Mucosa of gallbladder (tissue), 1 donor: ENCODE measurements at regions not wholly inside any gene's neighbourhood (a gene's known extent, or its start where the extent isn't known, plus 50 kb on each side); places are given as distances from the start of the nearest gene placed in this dataset.

Experiments used
- DNase-seq: peaks from one replicate; pipeline ENCODE4 v3.0.0-alpha.2; 2020; ENCODE audit warnings: low spot score
- donor health status: DM: no; HTN: no; CAD: no.

GRCh38 chr2:100627330-100628300 is 64.8 kb downstream of the PDCL3 start:
- DNase-seq: no peak

DNA sequence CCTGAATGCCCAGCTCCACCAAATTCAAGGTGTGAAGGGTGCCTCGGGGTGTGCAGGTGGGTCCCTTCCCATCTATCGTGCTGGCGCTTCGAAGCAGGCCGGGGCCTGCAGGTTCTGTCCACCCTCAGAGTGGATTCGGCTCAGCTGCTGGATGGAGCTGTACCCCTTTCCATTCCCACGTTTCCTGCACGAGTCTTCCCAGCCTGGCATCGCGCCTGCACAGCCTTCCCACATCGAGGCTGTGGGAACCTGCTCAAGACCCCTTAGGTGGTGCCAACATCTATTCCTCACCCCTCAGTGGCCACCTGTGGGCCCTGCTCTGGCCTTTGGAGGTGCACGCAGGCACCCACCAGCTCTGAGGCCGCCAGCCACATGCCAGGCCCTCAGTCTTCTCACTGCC is 65.7 kb downstream of the PDCL3 start:
- DNase-seq: no peak

DNA sequence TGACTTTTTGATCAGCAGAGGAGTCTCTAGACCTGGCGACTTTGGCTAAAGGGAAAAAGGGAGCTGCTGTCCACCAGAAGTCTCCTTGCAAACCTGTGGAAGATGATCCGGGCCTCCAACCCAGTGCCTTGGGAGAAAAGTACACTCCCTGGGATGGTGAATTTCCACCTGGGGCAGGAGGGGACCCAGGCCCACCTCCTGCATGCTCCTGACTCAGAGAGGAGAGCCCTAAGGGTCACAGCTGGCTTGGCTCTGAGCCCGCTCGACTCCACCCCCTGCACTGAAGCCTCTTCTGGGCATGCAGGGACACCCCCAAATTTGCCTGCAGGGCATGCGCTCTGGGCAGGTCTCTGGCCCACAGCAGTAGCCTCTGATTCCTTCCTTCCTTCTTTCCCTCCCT is 66.5 kb downstream of the PDCL3 start:
- no peak for DNase-seq

GRCh38 chr2:100630473-100630977 is 67.7 kb downstream of the PDCL3 start:
- DNase-seq: no peak

DNA sequence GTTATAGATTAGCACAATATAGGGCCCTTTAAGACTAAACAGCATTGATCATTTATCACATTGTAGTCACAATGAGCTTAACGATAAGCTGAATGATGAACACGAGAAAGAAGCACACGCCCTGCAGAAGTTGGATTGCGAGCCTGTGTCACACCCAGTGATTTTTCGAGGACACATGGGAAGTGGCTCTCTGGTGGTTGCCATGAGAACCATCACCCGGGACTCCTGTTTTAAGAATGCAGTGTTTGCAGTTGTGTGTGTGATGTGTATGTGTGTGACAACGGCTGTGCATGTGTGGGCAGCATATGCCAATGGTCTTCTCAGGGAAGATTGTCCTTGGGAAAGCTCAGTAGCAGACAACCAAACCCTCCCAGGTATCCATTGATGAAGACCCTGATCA is 69.2 kb downstream of the PDCL3 start:
- no peak for DNase-seq

DNA sequence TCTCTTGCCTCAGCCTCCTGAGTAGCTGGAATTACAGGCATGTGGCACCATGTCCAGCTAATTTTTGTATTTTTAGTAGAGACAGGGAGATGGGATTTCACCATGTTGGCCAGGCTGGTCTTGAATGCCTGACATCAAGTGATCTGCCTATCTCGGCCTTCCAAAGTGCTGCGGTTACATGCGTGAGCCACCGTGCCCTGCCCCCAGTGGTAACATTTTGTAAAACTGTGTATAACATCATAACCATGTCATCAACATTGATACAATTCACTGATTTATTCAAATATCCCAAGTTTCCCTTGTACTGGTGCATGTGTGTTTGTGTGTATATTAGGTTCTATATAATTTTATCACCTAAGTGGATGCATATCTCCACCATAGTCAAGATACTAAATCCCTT is 70.0 kb downstream of the PDCL3 start:
- DNase-seq: no peak

DNA sequence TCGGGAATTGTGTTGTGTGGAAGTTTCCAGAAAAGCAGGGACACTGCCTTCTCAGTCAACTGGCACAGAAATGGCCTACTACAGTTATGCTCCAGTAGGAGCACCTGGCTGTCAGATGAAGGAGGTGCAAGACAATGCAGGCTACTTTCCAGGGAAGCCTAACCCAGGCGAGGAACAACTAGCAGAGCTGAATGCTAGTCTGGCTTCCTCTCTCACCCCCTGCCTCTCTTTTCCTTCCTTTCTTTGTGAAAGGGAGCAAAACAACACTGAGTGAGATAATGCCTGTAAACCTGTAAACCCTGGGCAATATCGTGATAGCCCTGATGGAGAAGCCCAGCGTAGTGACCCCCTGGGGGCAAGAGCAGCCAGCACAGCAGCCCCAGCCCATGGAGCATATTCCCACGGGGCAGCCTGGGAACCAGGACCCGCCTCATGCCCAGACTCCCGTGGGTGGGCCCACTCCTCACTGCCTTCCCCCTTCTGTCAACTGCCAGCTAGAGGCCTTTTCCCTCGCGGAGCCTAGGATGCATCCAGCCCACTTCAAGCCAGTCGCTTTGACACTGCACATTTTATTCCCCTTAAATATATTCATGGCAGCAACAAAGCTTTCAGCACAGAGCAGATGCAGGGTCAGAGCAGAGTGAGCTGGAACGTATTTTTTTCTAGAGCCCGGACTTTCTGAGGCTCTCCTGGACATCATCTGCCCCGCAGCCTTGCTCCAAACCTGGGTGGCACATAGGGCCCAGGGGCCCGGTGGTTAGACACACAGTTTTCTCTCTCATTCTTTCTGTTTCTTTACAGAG is 77.0 kb downstream of the PDCL3 start:
- no peak for DNase-seq

GRCh38 chr2:100640431-100641124 is 77.8 kb downstream of the PDCL3 start:
- no peak for DNase-seq

DNA sequence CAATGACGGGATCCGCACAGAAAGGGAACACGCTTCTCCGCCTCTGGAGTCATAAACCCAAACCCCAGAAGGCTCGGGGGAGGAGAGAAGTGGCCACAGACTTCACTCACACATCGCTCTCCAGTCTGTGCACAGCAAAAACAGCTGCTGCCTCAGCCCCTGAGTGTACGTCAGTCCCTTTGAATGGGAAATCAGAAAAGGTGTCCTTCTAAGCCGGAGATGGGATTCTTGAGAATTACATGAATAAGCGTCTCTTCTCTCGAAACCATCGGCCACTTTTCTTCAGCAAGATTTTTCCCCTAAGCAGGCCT is 78.3 kb downstream of the PDCL3 start:
- DNase-seq: no peak

DNA sequence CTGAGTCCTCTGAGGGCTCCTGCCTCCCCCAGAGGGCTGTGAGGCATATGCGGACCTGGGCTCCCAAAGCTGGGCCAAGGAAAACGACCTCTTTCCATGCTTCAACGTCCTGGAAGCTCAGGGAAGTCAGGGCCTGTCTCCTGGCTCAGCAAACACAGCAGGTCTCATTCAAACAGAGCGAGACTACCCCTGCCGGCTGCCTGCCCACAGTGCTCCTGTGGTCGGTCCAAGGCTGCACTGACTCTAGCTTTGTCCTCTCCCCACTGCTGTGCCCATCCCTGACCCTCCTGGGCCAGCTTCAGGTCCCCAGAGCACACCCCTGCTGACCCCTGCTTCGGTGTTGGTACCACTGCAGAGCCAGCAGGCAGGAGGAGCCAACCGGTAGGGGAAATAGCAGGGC is 79.6 kb downstream of the PDCL3 start:
- no peak for DNase-seq

- DNase-seq: no peak
Measured at GRCh38 chr2:100643467-100643866, 80.7 kb downstream of the PDCL3 start.

DNA sequence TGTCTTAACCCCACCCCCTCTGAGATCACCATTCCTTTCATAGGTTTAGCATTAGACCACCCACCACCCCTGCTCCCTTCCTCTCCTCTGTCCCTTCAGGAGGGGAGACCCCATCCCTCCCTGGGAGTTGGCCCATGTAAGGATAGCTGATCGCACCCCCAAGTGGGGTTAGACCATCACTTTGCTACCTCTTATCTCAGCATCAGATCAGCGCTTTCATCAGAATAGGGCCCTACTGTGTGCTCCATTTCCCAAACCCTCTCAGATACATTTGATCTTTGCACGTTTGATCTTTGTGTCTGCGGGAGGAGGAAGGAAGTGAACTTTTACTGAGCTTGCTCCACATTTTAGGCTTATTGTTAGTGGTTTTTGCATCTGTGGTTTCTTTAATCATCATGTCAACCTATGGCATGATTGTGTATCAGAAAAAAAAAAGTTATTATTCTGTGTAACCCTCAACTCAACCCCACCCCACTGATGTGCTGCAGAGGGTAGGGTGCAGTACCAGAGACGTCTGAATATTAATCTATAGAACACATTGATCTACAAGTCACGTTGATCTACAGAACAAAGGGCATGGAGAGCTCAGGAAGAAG is 81.2 kb downstream of the PDCL3 start:
- DNase-seq: no peak

DNA sequence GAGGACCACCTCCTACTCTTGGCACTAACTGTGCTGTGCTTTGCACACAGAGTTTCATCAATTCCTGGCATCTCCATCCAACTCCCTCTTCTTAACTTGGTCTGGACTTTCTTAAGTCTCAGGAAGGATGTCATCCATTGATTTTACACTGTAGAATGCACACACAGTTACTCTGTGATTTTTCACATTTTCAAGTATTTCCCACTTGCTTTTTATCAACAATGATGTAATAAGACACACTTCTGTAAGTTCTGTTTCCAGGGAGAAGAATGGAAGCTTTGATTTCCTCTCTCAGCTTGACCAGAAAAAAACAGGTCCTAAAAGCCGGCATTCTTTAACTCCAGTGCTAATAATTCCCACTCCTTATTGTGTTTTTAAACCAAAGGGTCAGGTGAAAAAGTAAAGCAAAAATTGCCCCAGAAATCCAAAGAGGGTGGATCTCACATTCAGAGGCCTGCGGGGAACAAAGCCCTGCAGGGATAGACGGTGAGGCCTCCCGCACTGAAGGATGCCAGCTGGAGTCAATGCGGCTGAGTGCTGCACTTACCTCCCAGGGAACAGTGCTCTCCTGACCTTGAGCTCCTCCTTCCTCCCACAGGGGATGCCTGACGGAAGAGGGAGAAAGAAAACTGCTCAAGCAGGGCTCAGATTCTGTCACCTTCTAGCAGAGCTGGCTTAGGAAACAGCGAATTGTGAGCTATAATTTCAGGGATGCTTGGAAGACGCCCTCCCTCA is 83.1 kb downstream of the PDCL3 start:
- DNase-seq: no peak

- DNase-seq: no peak
Measured at GRCh38 chr2:100647709-100648108, 84.9 kb downstream of the PDCL3 start.

- no peak for DNase-seq
Measured at GRCh38 chr2:100650151-100650550, 87.4 kb downstream of the PDCL3 start.

- DNase-seq: no peak
Measured at GRCh38 chr2:100653449-100654035, 90.7 kb downstream of the PDCL3 start.

DNA sequence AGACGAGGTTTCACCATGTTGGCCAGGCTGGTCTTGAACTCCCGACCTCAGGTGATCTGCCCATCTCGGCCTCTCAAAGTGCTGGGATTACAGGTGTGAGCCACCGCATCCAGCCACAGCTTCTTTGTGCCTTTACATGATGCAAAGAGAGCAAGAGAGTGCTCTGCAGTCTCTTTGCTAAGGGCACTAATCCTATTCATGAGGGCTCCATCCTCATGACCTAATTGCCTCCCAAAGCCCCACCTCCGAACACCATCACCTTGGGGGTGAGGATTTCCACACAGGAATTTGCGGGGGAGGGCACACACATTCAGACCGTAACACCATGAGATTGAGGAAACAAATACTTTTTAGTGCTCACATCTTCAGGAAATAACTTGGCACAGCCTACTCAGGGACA is 91.8 kb downstream of the PDCL3 start:
- DNase-seq: no peak

DNA sequence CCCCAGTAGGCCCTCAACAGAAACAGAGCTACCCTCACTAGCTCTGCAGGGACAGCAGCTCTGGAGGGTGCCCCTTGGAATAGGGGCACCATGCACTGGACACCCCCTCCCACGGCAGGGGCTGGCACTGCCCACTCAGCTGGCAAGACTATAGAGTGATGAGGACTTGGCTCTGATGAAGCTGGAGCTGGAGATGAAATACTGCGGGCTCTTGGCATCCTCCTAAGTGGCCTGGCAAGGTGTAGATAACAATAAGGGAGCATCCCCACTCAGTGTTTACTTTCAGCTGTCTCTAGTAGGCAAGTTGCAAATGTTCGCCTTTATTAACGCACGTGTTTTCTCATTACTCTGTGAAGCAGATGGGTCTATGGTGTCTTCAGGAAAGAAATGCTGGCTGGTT is 92.7 kb downstream of the PDCL3 start:
- no peak for DNase-seq

DNA sequence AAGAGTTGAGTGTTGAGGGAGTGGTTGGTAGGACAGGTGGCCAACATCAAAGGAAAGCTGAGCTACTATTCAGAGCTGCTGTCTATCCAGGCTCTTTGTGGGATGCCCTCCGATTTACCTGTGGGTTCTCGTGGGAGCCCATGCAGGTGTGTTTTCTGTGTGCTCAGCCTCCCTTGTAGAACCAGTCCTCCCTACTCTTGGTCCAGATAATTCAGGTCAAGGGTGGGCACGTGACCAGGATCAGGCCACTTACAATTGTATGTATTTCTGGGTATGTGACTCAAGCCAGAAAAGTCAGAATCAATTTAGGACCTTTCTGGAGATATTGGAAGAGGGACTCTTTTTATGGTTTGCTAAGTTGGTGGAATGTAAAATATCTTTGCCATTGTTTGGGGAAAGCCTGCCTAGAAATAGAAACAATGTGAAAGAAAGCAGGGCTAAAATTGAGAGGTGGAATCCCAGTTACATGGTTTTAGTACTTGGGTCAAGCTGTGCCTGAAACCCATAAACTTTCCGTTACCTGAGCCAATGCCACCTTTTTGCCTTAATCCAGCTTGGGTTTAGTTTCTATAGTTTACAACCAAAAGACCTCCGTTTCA is 93.2 kb downstream of the PDCL3 start:
- no peak for DNase-seq

DNA sequence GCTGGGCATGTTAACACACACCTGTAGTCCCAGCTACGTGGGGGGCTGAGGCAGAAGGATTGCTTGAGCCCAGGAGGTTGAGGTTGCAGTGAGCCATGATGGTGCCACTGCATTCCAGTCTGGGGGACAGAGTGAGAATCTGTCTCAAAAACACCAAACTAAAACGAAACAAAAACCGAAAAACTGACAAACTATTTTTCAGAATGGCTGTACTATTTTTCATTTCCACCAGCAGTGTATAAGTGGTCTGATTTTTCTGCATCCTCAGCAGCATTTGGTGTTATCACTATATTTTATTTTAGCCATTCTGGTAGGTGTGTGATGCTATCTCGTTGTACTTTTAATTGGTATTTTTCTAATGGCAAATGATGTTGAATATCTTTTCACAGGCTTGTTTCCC is 95.2 kb downstream of the PDCL3 start:
- DNase-seq: no peak
